ENCODE measurements at regions not wholly inside any gene's neighbourhood (a gene's known extent, or its start where the extent isn't known, plus 50 kb on each side); places are given as distances from the start of the nearest gene placed in this dataset.

- TF ChIP-seq, protein P1, sequence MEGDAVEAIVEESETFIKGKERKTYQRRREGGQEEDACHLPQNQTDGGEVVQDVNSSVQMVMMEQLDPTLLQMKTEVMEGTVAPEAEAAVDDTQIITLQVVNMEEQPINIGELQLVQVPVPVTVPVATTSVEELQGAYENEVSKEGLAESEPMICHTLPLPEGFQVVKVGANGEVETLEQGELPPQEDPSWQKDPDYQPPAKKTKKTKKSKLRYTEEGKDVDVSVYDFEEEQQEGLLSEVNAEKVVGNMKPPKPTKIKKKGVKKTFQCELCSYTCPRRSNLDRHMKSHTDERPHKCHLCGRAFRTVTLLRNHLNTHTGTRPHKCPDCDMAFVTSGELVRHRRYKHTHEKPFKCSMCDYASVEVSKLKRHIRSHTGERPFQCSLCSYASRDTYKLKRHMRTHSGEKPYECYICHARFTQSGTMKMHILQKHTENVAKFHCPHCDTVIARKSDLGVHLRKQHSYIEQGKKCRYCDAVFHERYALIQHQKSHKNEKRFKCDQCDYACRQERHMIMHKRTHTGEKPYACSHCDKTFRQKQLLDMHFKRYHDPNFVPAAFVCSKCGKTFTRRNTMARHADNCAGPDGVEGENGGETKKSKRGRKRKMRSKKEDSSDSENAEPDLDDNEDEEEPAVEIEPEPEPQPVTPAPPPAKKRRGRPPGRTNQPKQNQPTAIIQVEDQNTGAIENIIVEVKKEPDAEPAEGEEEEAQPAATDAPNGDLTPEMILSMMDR (IDR thresholded peaks at IDR 0.05; ENCODE audit: control extremely low read depth in 1 of 3, insufficient read depth in 1 of 3, low read depth in 1 of 3, low read length in 3 of 3) = no peak
These were observed 277.8 kb downstream of the EPM2A start (continued) for GRCh38 chr6:145457556-145457955.

All from H1 (cell line).